Panc1 (cell line): ENCODE measurements at regions not wholly inside any gene's neighbourhood (a gene's known extent, or its start where the extent isn't known, plus 50 kb on each side); places are given as distances from the start of the nearest gene placed in this dataset.

Source experiments
- ATAC-seq: fragments of 200-7000 bp; cut with Tn5 transposase; 2 replicates; pipeline ENCODE4 v1.9.1; 2020; ENCODE audit warnings: mild to moderate bottlenecking, moderate library complexity
- BruUV-seq: library from RNA; stranded (reverse); fragments of 400-500 nt; replicated peaks from 2 replicates; lab custom pipeline; 2021; lab: Mats Ljungman, UMichigan
- CTCF ChIA-PET: fragments of 300-600 bp; sonication (Branson Sonifier 250); formaldehyde crosslinking; loops from one replicate; lab custom pipeline; 2022; ENCODE audit warnings: antibody characterized with exemption; lab: Charles Lee
- POLR2A ChIA-PET: fragments of 300-600 bp; sonication (Branson Sonifier 250); formaldehyde crosslinking; loops from one replicate; lab custom pipeline; 2022; ENCODE audit warnings: antibody characterized with exemption; lab: Charles Lee
- DNase-seq: peaks from one replicate; pipeline ENCODE4 v3.0.0-alpha.2; 2010; ENCODE audit warnings: low read depth, low spot score
- H3K27ac ChIP-seq: 2 replicates; pipeline ENCODE4 v1.5.1; 2011; ENCODE audit warnings: mild to moderate bottlenecking, low read length, inconsistent platforms
- H3K27me3 ChIP-seq: fragments of 200-500 bp; sonication (Bioruptor generic); 2 replicates; pipeline ENCODE4 v1.6.0; 2014; ENCODE audit warnings: low read length, inconsistent platforms; ENCODE audit not compliant: control insufficient read depth, insufficient read depth
- H3K36me3 ChIP-seq: fragments of 200-500 bp; sonication (Bioruptor generic); 2 replicates; pipeline ENCODE4 v1.5.1; 2014; ENCODE audit warnings: inconsistent platforms, mild to moderate bottlenecking, low read length, moderate library complexity; ENCODE audit not compliant: control insufficient read depth, insufficient read depth
- H3K4me1 ChIP-seq: 2 replicates; pipeline ENCODE4 v1.5.1; 2011; ENCODE audit warnings: inconsistent platforms, mild to moderate bottlenecking, low read length, moderate library complexity; ENCODE audit not compliant: control insufficient read depth, insufficient read depth
- H3K4me3 ChIP-seq, 2 experiments: 2 replicates each; pipeline ENCODE4 v1.5.1; 2011 to 2012; ENCODE audit warnings: low read depth in 2 of 2, low read length in 2 of 2, mild to moderate bottlenecking in 2 of 2, inconsistent platforms in 1 of 2, moderate library complexity in 1 of 2
- H3K9me3 ChIP-seq: fragments of 200-500 bp; sonication (Bioruptor generic); 2 replicates; pipeline ENCODE4 v1.5.1; 2014; ENCODE audit warnings: low read depth, mild to moderate bottlenecking, inconsistent platforms, low read length, moderate library complexity; ENCODE audit not compliant: control insufficient read depth, insufficient read depth
- POLR2AphosphoS5 ChIP-seq: IDR thresholded peaks from 2 replicates; pipeline ENCODE4 v1.6.1; 2012; ENCODE audit warnings: mild to moderate bottlenecking, low read depth, low read length, moderate library complexity
- SIN3A ChIP-seq: IDR thresholded peaks from 2 replicates; pipeline ENCODE4 v1.6.1; 2012; ENCODE audit warnings: low read depth, mild to moderate bottlenecking, low read length, moderate library complexity, borderline replicate concordance; ENCODE audit not compliant: insufficient read depth
- TCF7L2 ChIP-seq: IDR thresholded peaks from 2 replicates; pipeline ENCODE4 v1.6.1; 2011; ENCODE audit warnings: mild to moderate bottlenecking, low read depth, low read length, inconsistent platforms
- in situ Hi-C: cut with HindIII; loops from 2 replicates; pipeline ENCODE4 v1.10.0; 2016; ENCODE audit warnings: low sequenced_read_pairs, low pct_unique_long_range_greater_than_20kb
- intact Hi-C: fragments of 100-400 bp; cut with micrococcal nuclease; formaldehyde crosslinking; loops from one replicate; pipeline ENCODE4 v1.10.0; 2022; ENCODE audit not compliant: unreplicated experiment
- TF ChIP-seq, protein P1 (sequence below), 2 experiments: IDR thresholded peaks; 2 replicates each; pipeline ENCODE4 v1.6.1; 2011 to 2012; ENCODE audit warnings: low read depth in 2 of 2, control low read depth in 1 of 2, low read length in 1 of 2, mild to moderate bottlenecking in 1 of 2, moderate library complexity in 1 of 2; ENCODE audit not compliant: insufficient read depth in 1 of 2
- TF ChIP-seq, protein P2 (sequence below): fragments of 450-650 bp; IDR thresholded peaks from 2 replicates; pipeline ENCODE4 v1.5.1; 2017; ENCODE audit warnings: mild to moderate bottlenecking

DNA sequence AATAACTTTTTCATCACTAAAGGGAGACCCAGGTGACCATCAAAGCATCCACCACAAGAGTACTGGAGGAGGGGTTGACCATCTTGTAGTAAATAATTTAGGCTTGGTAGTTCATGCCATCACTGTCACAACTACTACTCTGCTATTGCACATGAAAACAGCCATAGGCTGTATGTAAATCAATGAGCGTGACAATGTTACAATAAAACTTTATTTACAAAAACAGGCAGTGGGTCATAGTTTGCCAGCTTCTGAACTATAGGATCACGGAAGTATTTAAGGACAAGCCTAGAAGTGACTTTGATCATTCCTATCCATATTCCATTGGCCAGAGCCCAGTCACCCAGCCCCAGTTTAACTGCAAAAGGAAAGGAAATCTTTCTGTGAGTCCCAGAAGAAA is 153.4 kb downstream of the NUAK1 start:
- Histone ChIP-seq H3K36me3 (no peaks in the 10 kb centered on the region), H3K27me3 (no peaks in the 10 kb centered on the region), H3K4me1 (no peaks in the 10 kb centered on the region), H3K9me3 (no peaks in the 10 kb centered on the region), H3K27ac (no peak overlapping the region), H3K4me3 (no peak overlapping the region)
- in situ Hi-C loops (no loop called here), intact Hi-C loops (no loop called here)
- no peak for DNase-seq
- ChIA-PET POLR2A (no interaction called here), CTCF (no interaction called here)
- TF ChIP-seq POLR2AphosphoS5: no peak
- TF ChIP-seq, protein P1, sequence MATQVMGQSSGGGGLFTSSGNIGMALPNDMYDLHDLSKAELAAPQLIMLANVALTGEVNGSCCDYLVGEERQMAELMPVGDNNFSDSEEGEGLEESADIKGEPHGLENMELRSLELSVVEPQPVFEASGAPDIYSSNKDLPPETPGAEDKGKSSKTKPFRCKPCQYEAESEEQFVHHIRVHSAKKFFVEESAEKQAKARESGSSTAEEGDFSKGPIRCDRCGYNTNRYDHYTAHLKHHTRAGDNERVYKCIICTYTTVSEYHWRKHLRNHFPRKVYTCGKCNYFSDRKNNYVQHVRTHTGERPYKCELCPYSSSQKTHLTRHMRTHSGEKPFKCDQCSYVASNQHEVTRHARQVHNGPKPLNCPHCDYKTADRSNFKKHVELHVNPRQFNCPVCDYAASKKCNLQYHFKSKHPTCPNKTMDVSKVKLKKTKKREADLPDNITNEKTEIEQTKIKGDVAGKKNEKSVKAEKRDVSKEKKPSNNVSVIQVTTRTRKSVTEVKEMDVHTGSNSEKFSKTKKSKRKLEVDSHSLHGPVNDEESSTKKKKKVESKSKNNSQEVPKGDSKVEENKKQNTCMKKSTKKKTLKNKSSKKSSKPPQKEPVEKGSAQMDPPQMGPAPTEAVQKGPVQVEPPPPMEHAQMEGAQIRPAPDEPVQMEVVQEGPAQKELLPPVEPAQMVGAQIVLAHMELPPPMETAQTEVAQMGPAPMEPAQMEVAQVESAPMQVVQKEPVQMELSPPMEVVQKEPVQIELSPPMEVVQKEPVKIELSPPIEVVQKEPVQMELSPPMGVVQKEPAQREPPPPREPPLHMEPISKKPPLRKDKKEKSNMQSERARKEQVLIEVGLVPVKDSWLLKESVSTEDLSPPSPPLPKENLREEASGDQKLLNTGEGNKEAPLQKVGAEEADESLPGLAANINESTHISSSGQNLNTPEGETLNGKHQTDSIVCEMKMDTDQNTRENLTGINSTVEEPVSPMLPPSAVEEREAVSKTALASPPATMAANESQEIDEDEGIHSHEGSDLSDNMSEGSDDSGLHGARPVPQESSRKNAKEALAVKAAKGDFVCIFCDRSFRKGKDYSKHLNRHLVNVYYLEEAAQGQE (IDR thresholded peaks at IDR 0.05; ENCODE audit: insufficient read depth in 1 of 2, low read depth in 2 of 2, low read length in 1 of 2): no peak
- TF ChIP-seq, protein P2, sequence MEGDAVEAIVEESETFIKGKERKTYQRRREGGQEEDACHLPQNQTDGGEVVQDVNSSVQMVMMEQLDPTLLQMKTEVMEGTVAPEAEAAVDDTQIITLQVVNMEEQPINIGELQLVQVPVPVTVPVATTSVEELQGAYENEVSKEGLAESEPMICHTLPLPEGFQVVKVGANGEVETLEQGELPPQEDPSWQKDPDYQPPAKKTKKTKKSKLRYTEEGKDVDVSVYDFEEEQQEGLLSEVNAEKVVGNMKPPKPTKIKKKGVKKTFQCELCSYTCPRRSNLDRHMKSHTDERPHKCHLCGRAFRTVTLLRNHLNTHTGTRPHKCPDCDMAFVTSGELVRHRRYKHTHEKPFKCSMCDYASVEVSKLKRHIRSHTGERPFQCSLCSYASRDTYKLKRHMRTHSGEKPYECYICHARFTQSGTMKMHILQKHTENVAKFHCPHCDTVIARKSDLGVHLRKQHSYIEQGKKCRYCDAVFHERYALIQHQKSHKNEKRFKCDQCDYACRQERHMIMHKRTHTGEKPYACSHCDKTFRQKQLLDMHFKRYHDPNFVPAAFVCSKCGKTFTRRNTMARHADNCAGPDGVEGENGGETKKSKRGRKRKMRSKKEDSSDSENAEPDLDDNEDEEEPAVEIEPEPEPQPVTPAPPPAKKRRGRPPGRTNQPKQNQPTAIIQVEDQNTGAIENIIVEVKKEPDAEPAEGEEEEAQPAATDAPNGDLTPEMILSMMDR: no peak
- no peak for TF ChIP-seq SIN3A
- TF ChIP-seq TCF7L2: no peak
- ATAC-seq: no peak
- BruUV-seq: no TSS peak

DNA sequence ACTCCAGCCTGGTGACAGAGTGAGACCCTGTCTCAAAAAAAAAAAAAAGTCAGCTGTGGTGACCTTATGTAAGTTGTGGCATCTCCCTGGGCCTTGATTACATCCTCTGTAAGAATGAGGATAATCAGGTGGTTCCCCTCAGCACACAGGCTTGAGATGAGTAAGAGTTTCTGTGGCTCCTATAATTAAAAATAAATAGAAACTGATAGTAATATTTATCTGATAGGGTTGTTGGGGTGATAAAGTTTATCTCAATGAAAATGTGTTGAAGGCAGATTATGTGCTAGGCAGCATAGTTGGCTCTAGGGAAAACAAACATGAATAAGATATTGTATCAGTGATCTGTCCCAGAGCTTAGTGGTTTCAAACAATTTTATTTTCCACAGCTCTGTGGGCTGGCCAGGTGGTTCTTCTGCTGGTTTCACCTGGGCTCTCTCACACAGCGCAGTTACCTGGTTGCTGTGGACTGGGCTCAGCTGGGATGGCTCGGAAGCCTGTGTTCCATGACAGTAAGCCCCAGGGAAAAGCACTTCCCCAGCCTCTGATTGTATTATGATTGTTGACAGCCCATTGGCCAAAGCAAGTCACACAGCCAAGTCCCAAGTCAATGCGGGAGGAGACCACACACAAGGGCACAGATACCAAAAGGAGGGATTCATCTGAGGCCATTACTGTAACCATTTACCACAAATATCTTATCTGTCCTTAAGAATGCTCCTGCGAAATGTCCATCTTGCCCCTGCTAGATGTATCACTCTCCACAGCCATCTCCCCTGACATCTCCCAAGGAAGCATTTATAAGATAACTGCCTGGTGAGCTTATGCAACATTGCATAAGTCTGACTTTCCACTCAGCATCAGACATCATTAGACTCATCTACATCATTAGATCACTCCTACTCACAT is 151.7 kb downstream of the NUAK1 start:
- DNase-seq: no peak
- no peak for ATAC-seq
- ChIA-PET POLR2A (no interaction called here), CTCF (no interaction called here)
- no peak overlapping the region for H3K27ac ChIP-seq
- TF ChIP-seq, protein P2: no peak
- TF ChIP-seq, protein P1 (IDR thresholded peaks at IDR 0.05; ENCODE audit: insufficient read depth in 1 of 2, low read depth in 2 of 2, low read length in 1 of 2): no peak
- TF ChIP-seq SIN3A (no peak), TCF7L2 (no peak), POLR2AphosphoS5 (no peak)
- BruUV-seq: no TSS peak
- intact Hi-C loops (no loop called here), in situ Hi-C loops (no loop called here)
- no peak overlapping the region for H3K4me3 ChIP-seq
- no peaks in the 10 kb centered on the region for H3K4me1 ChIP-seq
- H3K27me3 ChIP-seq: no peaks in the 10 kb centered on the region
- no peaks in the 10 kb centered on the region for H3K9me3 ChIP-seq
- H3K36me3 ChIP-seq: no peaks in the 10 kb centered on the region
